ENCODE measurements at regions not wholly inside any gene's neighbourhood (a gene's known extent, or its start where the extent isn't known, plus 50 kb on each side); places are given as distances from the start of the nearest gene placed in this dataset.

DNA sequence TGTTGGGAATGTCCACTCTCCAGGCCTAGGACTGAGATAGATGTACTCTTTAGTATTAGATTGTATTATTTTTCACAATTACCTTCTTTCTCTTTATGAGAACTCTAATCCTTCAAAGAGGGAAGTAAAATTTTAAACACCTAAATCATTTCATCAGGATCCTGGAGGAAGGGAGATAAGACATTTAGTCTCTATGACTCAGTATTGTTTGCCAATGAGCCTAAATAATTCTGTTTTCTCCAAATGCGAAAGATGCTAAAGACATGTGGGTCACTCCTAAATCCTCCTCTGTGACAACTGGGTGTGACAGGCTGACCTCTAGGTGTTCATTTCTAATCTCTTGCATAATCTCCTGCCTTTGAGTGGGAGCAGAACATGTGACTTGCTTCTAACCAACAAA is 1736.6 kb upstream of the MIR17HG start:
- Mint-ChIP-seq H3K4me3 (no peak overlapping the region), H3K36me3 (peaks cover 9% of the 10 kb centered on the region), H3K4me1 (no peaks in the 10 kb centered on the region), H3K27ac (no peak overlapping the region), H3K27me3 (ENCODE audit: low read depth in 2 of 2) (no peaks in the 10 kb centered on the region), H3K9me3 (peaks cover 8 to 10% of the 10 kb centered on the region in 2 donors)
- intact Hi-C loops (cut with micrococcal nuclease): no loop called here
- TF ChIP-seq, protein P1, sequence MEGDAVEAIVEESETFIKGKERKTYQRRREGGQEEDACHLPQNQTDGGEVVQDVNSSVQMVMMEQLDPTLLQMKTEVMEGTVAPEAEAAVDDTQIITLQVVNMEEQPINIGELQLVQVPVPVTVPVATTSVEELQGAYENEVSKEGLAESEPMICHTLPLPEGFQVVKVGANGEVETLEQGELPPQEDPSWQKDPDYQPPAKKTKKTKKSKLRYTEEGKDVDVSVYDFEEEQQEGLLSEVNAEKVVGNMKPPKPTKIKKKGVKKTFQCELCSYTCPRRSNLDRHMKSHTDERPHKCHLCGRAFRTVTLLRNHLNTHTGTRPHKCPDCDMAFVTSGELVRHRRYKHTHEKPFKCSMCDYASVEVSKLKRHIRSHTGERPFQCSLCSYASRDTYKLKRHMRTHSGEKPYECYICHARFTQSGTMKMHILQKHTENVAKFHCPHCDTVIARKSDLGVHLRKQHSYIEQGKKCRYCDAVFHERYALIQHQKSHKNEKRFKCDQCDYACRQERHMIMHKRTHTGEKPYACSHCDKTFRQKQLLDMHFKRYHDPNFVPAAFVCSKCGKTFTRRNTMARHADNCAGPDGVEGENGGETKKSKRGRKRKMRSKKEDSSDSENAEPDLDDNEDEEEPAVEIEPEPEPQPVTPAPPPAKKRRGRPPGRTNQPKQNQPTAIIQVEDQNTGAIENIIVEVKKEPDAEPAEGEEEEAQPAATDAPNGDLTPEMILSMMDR (IDR thresholded peaks at IDR 0.05): no peak
- DNase-seq (no peak), ATAC-seq (no peak)
- Histone ChIP-seq H3K27me3 (ENCODE audit: control insufficient read depth, insufficient read depth, low read length) (no peaks in the 10 kb centered on the region), H3K9me3 (ENCODE audit: control insufficient read depth, insufficient read depth, low read length) (peaks cover 4% of the 10 kb centered on the region), H3K27ac (ENCODE audit: low read length) (no peak overlapping the region), H3K36me3 (ENCODE audit: control insufficient read depth, insufficient read depth, low read length) (no peaks in the 10 kb centered on the region), H3K4me3 (ENCODE audit: low read length) (no peak overlapping the region), H3K4me1 (ENCODE audit: control insufficient read depth, insufficient read depth, low read length) (no peaks in the 10 kb centered on the region)
- 68% methylated on average over 1 of the region's 1 CpG for WGBS (ENCODE audit: insufficient coverage)

DNA sequence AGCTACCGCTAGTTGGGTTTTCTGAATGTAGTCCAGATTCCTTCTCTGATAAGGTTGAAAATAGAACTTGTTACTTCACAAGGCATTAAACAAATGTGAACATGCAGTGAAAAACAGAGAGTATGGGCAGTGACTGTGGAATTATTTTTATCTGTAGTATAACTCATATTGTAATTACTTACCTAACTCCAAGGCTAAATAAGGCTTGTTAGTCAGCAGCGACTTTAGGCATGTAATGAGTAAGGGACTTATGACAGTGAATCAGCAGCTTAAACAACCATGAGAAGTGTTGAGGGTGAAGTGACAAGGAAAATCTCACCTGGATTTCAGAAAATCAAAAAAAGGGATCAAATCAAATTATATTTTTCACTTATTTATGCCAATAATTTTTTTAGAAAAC is 1719.5 kb upstream of the MIR17HG start:
- H3K27me3 Mint-ChIP-seq (ENCODE audit: low read depth in 2 of 2): no peaks in the 10 kb centered on the region
- H3K36me3 ChIP-seq (ENCODE audit: control insufficient read depth, insufficient read depth, low read length): no peaks in the 10 kb centered on the region
- TF ChIP-seq, protein P1 (IDR thresholded peaks at IDR 0.05): no peak
- peaks cover 10 to 36% of the 10 kb centered on the region in 2 donors for H3K9me3 Mint-ChIP-seq
- no peaks in the 10 kb centered on the region for H3K4me1 ChIP-seq (ENCODE audit: control insufficient read depth, insufficient read depth, low read length)
- H3K27me3 ChIP-seq (ENCODE audit: control insufficient read depth, insufficient read depth, low read length): no peaks in the 10 kb centered on the region
- ATAC-seq: no peak
- H3K9me3 ChIP-seq (ENCODE audit: control insufficient read depth, insufficient read depth, low read length): peaks cover 6% of the 10 kb centered on the region
- H3K4me1 Mint-ChIP-seq: no peaks in the 10 kb centered on the region
- H3K4me3 ChIP-seq (ENCODE audit: low read length): no peak overlapping the region
- no peak overlapping the region for H3K27ac Mint-ChIP-seq
- H3K36me3 Mint-ChIP-seq: no peaks in the 10 kb centered on the region
- 90% methylated on average over 2 of the region's 2 CpGs for WGBS (ENCODE audit: insufficient coverage)
- no peak overlapping the region for H3K4me3 Mint-ChIP-seq
- no peak for DNase-seq
- intact Hi-C loops (cut with micrococcal nuclease): no loop called here
- H3K27ac ChIP-seq (ENCODE audit: low read length): no peak overlapping the region

DNA sequence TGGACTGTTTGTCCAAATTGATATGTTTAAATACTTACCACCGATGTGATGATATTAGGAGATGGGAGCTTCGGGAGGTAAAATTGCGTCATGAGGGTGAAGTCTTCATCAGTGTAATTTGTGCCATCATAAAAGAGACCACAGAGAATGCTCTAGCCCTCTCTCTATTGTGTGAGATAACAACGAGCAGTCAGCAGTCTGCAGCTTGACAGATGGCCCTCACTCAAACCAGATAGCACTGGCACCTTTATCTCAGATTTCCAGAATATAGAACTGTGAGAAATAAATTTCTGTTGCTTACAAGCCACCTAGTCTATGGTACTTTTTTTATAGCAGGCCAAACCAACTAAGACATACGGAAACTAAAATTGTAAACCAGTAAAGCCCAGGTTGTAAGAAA is 1718.9 kb upstream of the MIR17HG start:
- H3K36me3 Mint-ChIP-seq: no peaks in the 10 kb centered on the region
- no peak overlapping the region for H3K27ac Mint-ChIP-seq
- H3K27ac ChIP-seq (ENCODE audit: low read length): no peak overlapping the region
- TF ChIP-seq, protein P1 (IDR thresholded peaks at IDR 0.05): no peak
- no peaks in the 10 kb centered on the region for H3K4me1 ChIP-seq (ENCODE audit: control insufficient read depth, insufficient read depth, low read length)
- no peaks in the 10 kb centered on the region for H3K36me3 ChIP-seq (ENCODE audit: control insufficient read depth, insufficient read depth, low read length)
- no peaks in the 10 kb centered on the region for H3K27me3 Mint-ChIP-seq (ENCODE audit: low read depth in 2 of 2)
- 88% methylated on average over 5 of the region's 5 CpGs for WGBS (ENCODE audit: insufficient coverage)
- H3K9me3 Mint-ChIP-seq: peaks cover 11 to 38% of the 10 kb centered on the region in 2 donors
- H3K27me3 ChIP-seq (ENCODE audit: control insufficient read depth, insufficient read depth, low read length): no peaks in the 10 kb centered on the region
- ATAC-seq: no peak
- no peak overlapping the region for H3K4me3 ChIP-seq (ENCODE audit: low read length)
- peaks cover 6% of the 10 kb centered on the region for H3K9me3 ChIP-seq (ENCODE audit: control insufficient read depth, insufficient read depth, low read length)
- intact Hi-C loops (cut with micrococcal nuclease): no loop called here
- H3K4me3 Mint-ChIP-seq: no peak overlapping the region
- no peaks in the 10 kb centered on the region for H3K4me1 Mint-ChIP-seq
- no peak for DNase-seq

DNA sequence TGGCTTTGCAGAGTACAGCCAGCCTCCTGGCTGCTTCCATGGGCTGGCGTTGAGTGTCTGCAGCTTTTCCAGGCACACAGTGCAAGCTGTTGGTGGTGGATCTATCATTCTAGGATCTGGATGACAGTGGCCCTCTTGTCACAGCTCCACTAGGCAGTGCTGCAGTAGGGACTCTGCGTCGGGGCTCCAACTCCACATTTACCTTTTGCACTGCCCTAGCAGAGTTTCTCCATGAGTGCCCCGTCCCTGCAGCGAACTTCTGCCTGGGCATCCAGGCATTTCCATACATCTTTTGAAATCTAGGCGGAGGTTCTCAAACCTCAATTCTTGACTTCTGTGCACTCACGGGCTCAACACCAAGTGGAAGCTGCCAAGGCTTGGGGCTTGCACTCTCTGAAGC is 1697.3 kb upstream of the MIR17HG start:
- H3K27ac ChIP-seq (ENCODE audit: low read length): no peak overlapping the region
- ATAC-seq (no peak), DNase-seq (no peak)
- no peak overlapping the region for H3K27ac Mint-ChIP-seq
- no peaks in the 10 kb centered on the region for H3K4me1 ChIP-seq (ENCODE audit: control insufficient read depth, insufficient read depth, low read length)
- no peaks in the 10 kb centered on the region for H3K4me1 Mint-ChIP-seq
- no peaks in the 10 kb centered on the region for H3K27me3 Mint-ChIP-seq (ENCODE audit: low read depth in 2 of 2)
- peaks cover 14 to 33% of the 10 kb centered on the region in 2 donors for H3K9me3 Mint-ChIP-seq
- TF ChIP-seq, protein P1 (IDR thresholded peaks at IDR 0.05): no peak
- no peaks in the 10 kb centered on the region for H3K36me3 Mint-ChIP-seq
- intact Hi-C loops (cut with micrococcal nuclease): no loop called here
- H3K27me3 ChIP-seq (ENCODE audit: control insufficient read depth, insufficient read depth, low read length): no peaks in the 10 kb centered on the region
- H3K9me3 ChIP-seq (ENCODE audit: control insufficient read depth, insufficient read depth, low read length): peaks cover 8% of the 10 kb centered on the region
- H3K4me3 ChIP-seq (ENCODE audit: low read length): no peak overlapping the region
- H3K36me3 ChIP-seq (ENCODE audit: control insufficient read depth, insufficient read depth, low read length): no peaks in the 10 kb centered on the region
- no peak overlapping the region for H3K4me3 Mint-ChIP-seq
- 75% methylated on average over 7 of the region's 7 CpGs for WGBS (ENCODE audit: insufficient coverage)
